Body of pancreas (tissue), 4 donors: ENCODE measurements at regions not wholly inside any gene's neighbourhood (a gene's known extent, or its start where the extent isn't known, plus 50 kb on each side); places are given as distances from the start of the nearest gene placed in this dataset.

ENCODE experiments used
- ATAC-seq: fragments of 150-250 bp; one replicate; pipeline ENCODE4 v1.9.1; 2016
- DNase-seq, 4 donors: peaks; one replicate each; pipeline ENCODE4 v3.0.0-alpha.2; 2019
- H3K27ac ChIP-seq, 4 donors: fragments of 200-600 bp; sonication (generic); 1 replicate in 3 of 4; 2 replicates in 1 of 4; pipeline versions ENCODE4 v1.5.1 to v1.6.1; 2016 to 2019; ENCODE audit warnings: mild to moderate bottlenecking in 1 of 4, mixed read lengths in 1 of 4, moderate library complexity in 1 of 4
- H3K27me3 ChIP-seq, 2 donors: fragments of 200-600 bp; sonication (generic); one replicate each; pipeline ENCODE4 v1.6.0; 2016; ENCODE audit warnings: mild to moderate bottlenecking in 1 of 2
- H3K36me3 ChIP-seq, 2 donors: fragments of 200-600 bp; sonication (generic); replicated peaks in 1 of 2; 2 replicates each; pipeline ENCODE4 v1.5.1; 2016; ENCODE audit warnings: low read depth in 2 of 2; ENCODE audit not compliant: insufficient read depth in 1 of 2
- H3K4me1 ChIP-seq: fragments of 200-600 bp; sonication (generic); one replicate; pipeline ENCODE4 v1.6.0; 2016
- H3K4me3 ChIP-seq, 2 donors: fragments of 200-600 bp; sonication (generic); 1 replicate in 1 of 2; 2 replicates in 1 of 2; pipeline ENCODE4 v1.5.1; 2016 to 2019
- H3K9me3 ChIP-seq, 3 donors: fragments of 200-600 bp; sonication (generic); 1 replicate in 2 of 3; 2 replicates in 1 of 3; pipeline ENCODE4 v1.5.1; 2016
- CTCF ChIP-seq, 7 experiments: fragments of 450-650 bp in 4 of 7; fragments of 200-600 bp in 3 of 7; sonication (generic) in 3 of 7; IDR thresholded peaks; one replicate each; pipeline ENCODE4 v1.5.1; 2016 to 2019; ENCODE audit warnings: antibody characterized with exemption in 7 of 7
- POLR2A ChIP-seq, 3 donors: fragments of 450-650 bp; IDR thresholded peaks; one replicate each; pipeline ENCODE4 v1.6.1; 2016; ENCODE audit warnings: antibody characterized with exemption in 3 of 3, mild to moderate bottlenecking in 2 of 3
- WGBS, 2 donors: methylation state at CpG; one replicate each; pipeline ENCODE4 v1.1.5; 2017; 5-methylcytosine and 5-hydroxymethylcytosine counted together
- intact Hi-C: fragments of 100-400 bp; cut with DNase I; formaldehyde crosslinking; loops from one replicate; pipeline ENCODE4 v1.15.1; 2023

- no peak for ATAC-seq
- H3K27me3 ChIP-seq: no peaks in the 10 kb centered on the region
- no peaks in the 10 kb centered on the region for H3K36me3 ChIP-seq
- no peak for TF ChIP-seq POLR2A (IDR thresholded peaks at IDR 0.05)
- no peak for TF ChIP-seq CTCF (IDR thresholded peaks at IDR 0.05)
- no peak overlapping the region for H3K27ac ChIP-seq
- H3K9me3 ChIP-seq: no peaks in the 10 kb centered on the region
- no peak overlapping the region for H3K4me3 ChIP-seq
- WGBS, 2 donors: 90 to 100% methylated on average over 1 to 2 of the region's 2 CpGs
- no peak for DNase-seq
- intact Hi-C loops: no loop called here
- H3K4me1 ChIP-seq: no peaks in the 10 kb centered on the region
Observed at GRCh38 chr12:93186621-93187020, 191.1 kb upstream of the NUDT4 start.

- H3K27ac ChIP-seq: no peak overlapping the region
- no peaks in the 10 kb centered on the region for H3K4me1 ChIP-seq
- intact Hi-C loops: no loop called here
- DNase-seq (no peak), ATAC-seq (no peak)
- H3K9me3 ChIP-seq: no peaks in the 10 kb centered on the region
- no peak overlapping the region for H3K4me3 ChIP-seq
- H3K36me3 ChIP-seq: no peaks in the 10 kb centered on the region
- no peaks in the 10 kb centered on the region for H3K27me3 ChIP-seq
- TF ChIP-seq CTCF (IDR thresholded peaks at IDR 0.05) (no peak), POLR2A (IDR thresholded peaks at IDR 0.05) (no peak)
- WGBS, 2 donors: 47 to 55% methylated on average over 2 of the region's 2 CpGs
Observed at GRCh38 chr12:93191423-93191822, 186.3 kb upstream of the NUDT4 start.

GRCh38 chr12:93191956-93192355 lies 185.8 kb upstream of the NUDT4 start:
- TF ChIP-seq POLR2A (IDR thresholded peaks at IDR 0.05) (no peak), CTCF (IDR thresholded peaks at IDR 0.05) (no peak)
- no peak for DNase-seq
- ATAC-seq: no peak
- Histone ChIP-seq H3K9me3 (no peaks in the 10 kb centered on the region), H3K36me3 (no peaks in the 10 kb centered on the region), H3K27me3 (no peaks in the 10 kb centered on the region), H3K4me3 (no peak overlapping the region), H3K27ac (no peak overlapping the region), H3K4me1 (no peaks in the 10 kb centered on the region)
- WGBS, 2 donors: 79 to 82% methylated on average over 8 of the region's 8 CpGs
- intact Hi-C loops: no loop called here

- no peak overlapping the region for H3K4me3 ChIP-seq
- no peaks in the 10 kb centered on the region for H3K36me3 ChIP-seq
- TF ChIP-seq POLR2A (IDR thresholded peaks at IDR 0.05) (no peak), CTCF (IDR thresholded peaks at IDR 0.05) (no peak)
- no peaks in the 10 kb centered on the region for H3K27me3 ChIP-seq
- H3K9me3 ChIP-seq: no peaks in the 10 kb centered on the region
- H3K4me1 ChIP-seq: no peaks in the 10 kb centered on the region
- ATAC-seq (no peak), DNase-seq (no peak)
- intact Hi-C loops: no loop called here
- 100% methylated on average over 1 of the region's 1 CpG for WGBS, 2 donors
- no peak overlapping the region for H3K27ac ChIP-seq
Observed at GRCh38 chr12:93192878-93193277, 184.8 kb upstream of the NUDT4 start.

- H3K4me1 ChIP-seq: peaks cover 11% of the 10 kb centered on the region
- intact Hi-C loops: no loop called here
- 69 to 74% methylated on average over 4 of the region's 4 CpGs for WGBS, 2 donors
- no peak overlapping the region for H3K27ac ChIP-seq
- H3K36me3 ChIP-seq: no peaks in the 10 kb centered on the region
- H3K27me3 ChIP-seq: no peaks in the 10 kb centered on the region
- DNase-seq (no peak), ATAC-seq (no peak)
- no peaks in the 10 kb centered on the region for H3K9me3 ChIP-seq
- TF ChIP-seq CTCF (IDR thresholded peaks at IDR 0.05): no peak
- TF ChIP-seq POLR2A (IDR thresholded peaks at IDR 0.05): no peak
- H3K4me3 ChIP-seq: no peak overlapping the region
Observed at GRCh38 chr12:93195511-93195910, 182.2 kb upstream of the NUDT4 start.
